Glomerular visceral epithelial cell (primary cell): ENCODE measurements at regions not wholly inside any gene's neighbourhood (a gene's known extent, or its start where the extent isn't known, plus 50 kb on each side); places are given as distances from the start of the nearest gene placed in this dataset.

Source experiments
- DNase-seq: peaks from one replicate; pipeline ENCODE4 v3.0.0-alpha.2; 2016; ENCODE audit errors: extremely low spot score

DNA sequence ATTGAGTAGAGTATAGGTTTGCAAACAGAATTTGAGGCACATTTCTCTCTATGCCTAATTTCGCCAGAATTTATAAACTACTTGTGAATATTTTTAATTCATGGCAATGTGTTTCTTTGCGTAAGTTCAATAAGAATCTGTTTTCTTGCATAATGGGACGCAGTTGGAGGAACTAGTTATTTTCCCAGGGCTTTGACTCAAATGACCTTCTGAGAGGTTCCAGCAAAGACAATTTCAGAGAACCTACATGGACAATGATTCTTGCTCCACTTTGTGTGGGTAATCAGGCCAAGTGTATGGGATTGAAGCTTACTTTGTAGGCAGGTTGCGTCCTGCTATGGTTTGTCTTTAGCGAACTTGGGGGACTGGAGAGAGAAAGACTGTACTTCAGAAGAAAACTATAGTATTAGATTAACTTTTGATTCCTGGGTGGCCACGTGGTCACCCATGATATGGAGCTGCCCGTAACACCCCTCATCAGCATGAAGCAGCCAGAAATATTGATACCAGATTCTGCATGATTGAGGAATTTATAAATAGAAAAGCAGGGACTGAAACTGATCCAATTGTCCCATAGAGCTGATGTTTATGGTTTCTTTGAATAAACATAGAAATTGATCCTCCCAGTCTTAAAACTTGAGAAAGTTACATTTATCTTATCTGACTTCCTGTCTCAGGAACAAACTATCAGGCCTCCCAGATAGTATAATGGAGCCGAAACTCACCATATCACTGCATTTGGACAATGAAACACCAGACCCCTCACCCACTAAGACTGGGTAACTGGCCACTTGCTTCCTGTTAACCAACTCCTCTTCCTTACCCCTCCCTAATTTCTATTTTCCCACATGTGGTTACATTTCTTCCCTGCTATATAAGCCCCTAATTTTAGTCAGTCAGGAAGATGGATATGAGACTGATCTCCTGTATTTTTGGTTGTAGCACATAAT is 815.3 kb upstream of the HS6ST1 start:
- DNase-seq, result no peak

DNA sequence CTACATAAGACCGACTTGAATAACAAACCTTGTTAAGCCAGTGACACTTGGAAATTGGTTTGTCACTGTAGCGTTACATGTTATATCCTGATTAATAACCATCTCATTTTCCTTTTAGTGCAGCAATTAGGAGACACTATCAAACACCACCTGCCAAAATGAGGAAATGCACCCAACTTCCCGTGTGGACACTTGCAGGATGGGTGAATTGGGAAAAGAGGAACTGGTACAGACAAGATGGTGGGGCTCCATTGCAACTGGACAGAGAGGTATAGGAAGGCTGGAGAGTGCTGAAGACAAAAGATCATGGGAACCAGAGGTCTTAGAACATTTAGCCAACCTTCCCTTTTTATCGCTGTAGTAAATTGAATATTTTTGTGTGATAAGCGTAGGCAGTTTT is 816.3 kb upstream of the HS6ST1 start:
- no peak for DNase-seq

- DNase-seq, result no peak
Measured at GRCh38 chr2:129139380-129139779, 820.7 kb upstream of the HS6ST1 start.

GRCh38 chr2:129142465-129142864 is 823.8 kb upstream of the HS6ST1 start:
- DNase-seq, result no peak

DNA sequence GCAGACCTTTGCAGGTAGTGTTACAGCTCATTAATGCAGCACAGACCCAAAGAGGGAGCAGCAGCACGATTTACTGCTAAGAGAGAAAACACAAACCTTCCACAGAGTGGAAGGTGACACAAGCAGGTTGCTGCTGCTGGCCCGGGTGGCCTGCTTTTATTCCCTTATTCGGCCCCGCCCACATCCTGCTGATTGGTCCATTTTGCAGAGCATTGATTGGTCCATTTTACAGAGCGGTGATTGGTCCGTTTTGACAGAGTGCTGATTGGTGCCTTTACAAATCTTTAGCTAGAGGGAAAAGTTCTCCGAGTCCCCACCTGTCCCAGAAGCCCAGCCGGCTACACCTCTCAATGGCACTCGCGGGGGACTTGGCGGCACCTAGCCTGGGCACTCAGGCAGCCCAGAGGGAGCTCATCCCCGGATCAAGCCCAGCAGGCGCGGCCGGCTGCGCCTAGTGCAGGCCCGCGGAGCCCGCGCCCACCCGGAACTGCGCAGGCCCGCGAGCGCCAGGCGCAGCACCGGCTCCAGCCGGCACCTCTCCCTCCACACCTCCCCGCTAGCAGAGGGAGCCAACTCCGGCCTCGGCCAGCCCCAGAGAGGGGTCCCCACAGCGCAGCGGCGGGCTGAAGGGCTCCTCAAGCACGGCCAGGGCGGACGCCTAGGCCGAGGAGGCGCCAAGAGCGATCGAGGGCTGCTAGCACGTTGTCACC is 825.6 kb upstream of the HS6ST1 start:
- DNase-seq, result no peak

DNA sequence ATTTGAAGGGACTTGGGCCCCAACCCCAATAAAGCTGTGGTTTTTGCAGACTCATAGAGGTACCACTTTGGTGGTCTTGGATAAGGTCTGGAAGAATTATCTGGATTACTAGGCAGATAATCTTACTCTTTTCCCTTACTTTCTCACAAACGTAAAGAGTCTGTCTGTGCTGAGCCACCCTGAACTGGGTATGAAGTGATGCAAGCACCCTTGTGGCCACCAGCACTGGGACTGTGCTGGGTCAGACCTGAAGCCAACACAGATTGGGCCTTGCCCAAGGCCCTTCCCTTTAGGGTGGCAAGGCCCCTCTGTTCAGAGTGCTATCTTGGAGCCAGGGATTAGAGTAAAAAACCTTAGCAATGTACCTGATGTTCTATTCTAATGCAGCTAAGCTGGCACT is 827.0 kb upstream of the RAB6C start:
- no peak for DNase-seq

DNA sequence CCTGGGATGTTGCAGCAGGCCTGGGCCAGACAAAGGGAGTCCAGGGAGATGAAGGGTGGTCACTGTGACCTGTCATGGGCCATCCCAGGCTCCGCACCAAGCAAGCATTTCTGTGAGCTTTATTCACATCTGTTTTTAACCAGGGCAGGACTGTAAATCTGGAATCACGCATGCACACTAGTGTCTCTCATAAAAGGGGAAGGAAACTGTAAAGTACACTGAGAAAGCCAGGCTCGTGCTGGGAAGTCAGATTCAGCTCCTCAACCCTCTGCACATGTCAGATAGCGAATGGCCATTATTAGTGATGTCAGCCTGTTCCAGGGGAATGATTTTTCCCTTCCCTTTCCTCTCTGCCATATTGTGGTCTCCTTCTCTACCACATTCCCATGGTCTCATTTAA is 818.6 kb upstream of the RAB6C start:
- no peak for DNase-seq

GRCh38 chr2:129164220-129164949 is 815.1 kb upstream of the RAB6C start:
- DNase-seq, result no peak

DNA sequence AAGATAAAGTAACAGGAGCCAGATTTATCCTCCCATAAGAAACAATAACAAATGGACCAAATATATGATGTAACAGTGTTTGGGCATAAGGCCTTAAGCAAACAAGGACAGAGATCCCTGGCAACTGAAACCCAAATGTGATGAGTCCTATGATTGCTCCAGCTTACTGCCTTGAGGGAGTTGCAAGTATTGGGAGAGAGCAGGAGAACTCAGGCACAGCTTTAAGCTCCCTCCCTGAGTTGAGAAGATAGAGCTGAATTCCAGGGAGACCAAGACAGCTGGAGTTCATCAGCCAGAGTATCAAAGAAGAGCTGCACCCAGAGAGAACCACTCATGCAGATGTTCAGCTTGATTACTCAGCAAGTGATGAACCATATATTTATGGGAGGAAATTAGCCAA is 814.5 kb upstream of the RAB6C start:
- no peak for DNase-seq

GRCh38 chr2:129167456-129167855 is 812.0 kb upstream of the RAB6C start:
- DNase-seq, result no peak

DNA sequence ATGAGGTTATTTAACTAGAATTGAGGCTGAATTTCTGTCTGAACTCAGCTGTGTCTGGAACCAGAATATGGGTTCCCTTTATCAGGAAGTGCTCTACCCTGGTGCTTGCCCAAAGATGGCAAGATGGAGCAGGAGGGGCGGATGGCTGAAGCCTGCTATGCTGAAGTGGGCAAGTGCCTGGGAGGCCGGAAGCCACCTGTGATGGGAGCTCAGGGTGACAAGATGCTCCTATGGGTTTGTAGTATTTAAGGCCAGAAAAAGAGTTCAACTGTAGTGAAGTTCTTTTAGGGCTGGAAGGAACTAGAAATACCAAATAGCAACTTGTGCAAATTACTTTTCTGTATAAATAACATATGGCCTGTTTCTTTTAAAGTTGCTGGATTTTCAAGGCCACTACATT is 808.9 kb upstream of the RAB6C start:
- no peak for DNase-seq

- no peak for DNase-seq
Measured at GRCh38 chr2:129174143-129174542, 805.3 kb upstream of the RAB6C start.

GRCh38 chr2:129175051-129175450 is 804.4 kb upstream of the RAB6C start:
- no peak for DNase-seq

DNA sequence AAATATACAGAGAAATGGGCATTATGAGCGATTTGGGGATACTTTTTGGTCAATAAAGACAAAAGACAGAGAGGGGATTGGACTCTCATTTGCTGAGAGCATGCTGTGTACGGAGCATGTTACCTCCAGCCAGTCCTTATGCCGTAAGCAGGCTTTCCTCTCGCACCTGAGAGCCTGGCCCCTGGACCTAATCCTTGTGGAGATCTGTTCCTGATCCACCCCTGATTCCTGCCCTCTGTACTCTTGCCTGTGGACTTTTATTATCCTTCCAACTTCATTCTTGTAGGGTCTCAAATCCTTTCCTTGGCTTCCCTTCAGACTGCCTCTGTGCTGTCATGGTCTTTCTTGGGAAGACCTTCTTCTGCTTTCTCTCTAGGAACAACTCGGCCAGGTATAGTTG is 803.1 kb upstream of the RAB6C start:
- DNase-seq, result no peak

DNA sequence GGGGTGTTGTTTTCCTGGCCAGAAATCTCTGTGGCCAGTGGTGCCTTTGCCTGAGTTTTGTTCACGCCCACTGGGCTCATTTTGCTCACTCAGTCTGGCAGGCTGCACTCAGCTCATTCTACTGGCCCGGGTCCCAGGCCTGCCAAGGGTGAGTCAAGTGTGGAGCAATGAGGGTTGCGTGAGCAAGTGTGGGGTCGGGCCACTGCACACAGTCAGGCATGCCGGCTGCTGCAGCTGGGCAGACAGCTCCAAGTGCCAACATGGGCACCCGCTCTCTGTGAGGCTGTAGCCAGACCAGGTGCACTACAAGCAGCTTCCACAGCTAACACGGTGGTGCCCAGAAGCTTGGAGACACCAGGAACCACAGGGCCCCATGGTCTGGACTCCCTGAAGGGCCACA is 801.1 kb upstream of the RAB6C start:
- no peak for DNase-seq

GRCh38 chr2:129179199-129179598 is 800.3 kb upstream of the RAB6C start:
- no peak for DNase-seq

GRCh38 chr2:129180124-129180716 is 799.2 kb upstream of the RAB6C start:
- no peak for DNase-seq

GRCh38 chr2:129181433-129181832 is 798.0 kb upstream of the RAB6C start:
- DNase-seq, result no peak

GRCh38 chr2:129181963-129182362 is 797.5 kb upstream of the RAB6C start:
- DNase-seq, result no peak

GRCh38 chr2:129187343-129187742 is 792.1 kb upstream of the RAB6C start:
- no peak for DNase-seq

DNA sequence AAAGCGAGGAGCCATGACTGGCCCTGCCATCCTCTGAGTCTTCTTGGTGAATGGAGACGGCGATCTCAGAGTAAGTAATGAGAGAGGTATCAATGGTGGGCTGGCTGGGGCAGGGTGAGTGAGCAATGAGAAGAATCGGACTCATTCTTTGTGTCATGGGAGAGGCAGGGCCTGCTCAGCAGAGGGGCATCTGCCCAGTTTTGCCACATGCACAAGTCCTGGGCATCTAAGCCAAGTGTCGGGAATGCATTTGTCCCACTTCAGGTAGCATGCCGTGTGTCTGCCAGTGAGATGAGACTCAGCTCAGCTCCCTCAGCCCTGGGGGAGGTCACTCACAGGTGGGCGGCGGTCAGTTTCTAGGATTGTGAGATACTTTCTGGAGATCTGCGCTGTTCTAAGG is 791.0 kb upstream of the RAB6C start:
- DNase-seq, result no peak
